HG03280 (cell line): ENCODE measurements at regions not wholly inside any gene's neighbourhood (a gene's known extent, or its start where the extent isn't known, plus 50 kb on each side); places are given as distances from the start of the nearest gene placed in this dataset.
"Not testable (repeated sequence)": the region's sequence is repeated elsewhere in the genome, so short reads cannot be mapped to it uniquely, and the experiment has no call there.

Experiments
- ATAC-seq: cut with Tn5 transposase; IDR thresholded peaks from one replicate; pipeline ENCODE4 v1.9.1; 2021; ENCODE audit warnings: mild to moderate bottlenecking, moderate library complexity; ENCODE audit not compliant: unreplicated experiment

DNA sequence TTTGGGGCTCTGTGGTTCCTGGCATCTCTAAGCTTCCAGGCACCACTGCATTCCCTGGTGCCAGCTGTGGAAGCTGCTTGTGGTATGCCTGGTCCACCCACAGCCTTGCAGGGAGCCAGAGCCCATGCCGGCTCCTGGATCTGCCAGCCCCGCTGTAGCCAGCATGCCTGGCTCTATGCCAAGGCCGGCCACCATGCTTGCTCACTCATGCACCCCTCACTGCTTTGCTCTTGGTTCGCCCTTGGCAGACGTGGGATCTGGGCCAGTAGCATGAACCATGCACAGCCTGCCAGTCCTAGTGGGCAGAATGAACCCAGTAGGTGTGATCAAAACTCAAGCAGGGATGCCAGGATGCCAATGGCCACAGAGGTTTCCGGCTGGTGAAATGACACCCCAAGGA, 634.2 kb upstream of the TMEFF2 start:
- no peak for ATAC-seq

GRCh38 chr2:192828175-192828574, 633.4 kb upstream of the TMEFF2 start:
- ATAC-seq, result no peak

DNA sequence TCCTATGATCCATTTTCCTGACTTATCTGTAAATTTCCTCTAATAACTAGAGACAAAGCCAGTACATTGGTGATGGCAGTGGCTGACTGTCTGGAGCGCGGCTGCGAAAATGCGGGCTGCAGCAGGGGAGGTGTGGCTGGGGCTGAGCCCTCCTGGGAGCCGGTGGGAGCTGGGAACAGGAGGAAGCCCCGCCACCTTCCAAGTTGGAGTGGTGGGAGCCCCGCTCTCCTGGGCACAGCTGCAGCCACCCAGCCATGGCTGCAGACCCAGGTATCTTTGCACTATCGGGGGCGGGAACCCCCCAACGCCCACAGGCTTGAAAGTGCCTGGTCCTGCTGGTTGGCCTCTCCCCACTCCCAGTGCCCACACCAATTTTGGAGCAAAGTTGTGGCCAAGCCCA, 633.0 kb upstream of the TMEFF2 start:
- no peak for ATAC-seq

GRCh38 chr2:192814376-192814775, 619.6 kb upstream of the TMEFF2 start:
- ATAC-seq, result no peak

DNA sequence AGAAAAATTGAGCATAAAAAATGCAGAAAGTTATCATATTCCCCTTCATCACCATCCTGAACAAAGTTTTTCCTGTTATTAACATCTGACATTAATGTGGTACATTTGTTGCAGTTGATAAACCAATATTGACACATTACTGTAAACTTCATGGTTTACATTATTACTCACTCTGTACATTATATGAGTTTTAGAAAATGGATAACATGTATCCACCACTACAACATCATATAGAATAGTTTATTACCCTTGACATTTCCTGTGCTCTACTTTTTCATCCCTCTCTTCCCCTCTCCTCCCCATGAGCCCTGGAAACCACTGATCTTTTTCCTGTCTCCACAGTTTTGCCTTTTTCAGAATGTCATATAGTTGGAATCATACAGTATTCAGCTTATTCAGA, 618.6 kb upstream of the TMEFF2 start:
- no peak for ATAC-seq

- no peak for ATAC-seq
Measured at GRCh38 chr2:192809173-192809572, 614.4 kb upstream of the TMEFF2 start.

DNA sequence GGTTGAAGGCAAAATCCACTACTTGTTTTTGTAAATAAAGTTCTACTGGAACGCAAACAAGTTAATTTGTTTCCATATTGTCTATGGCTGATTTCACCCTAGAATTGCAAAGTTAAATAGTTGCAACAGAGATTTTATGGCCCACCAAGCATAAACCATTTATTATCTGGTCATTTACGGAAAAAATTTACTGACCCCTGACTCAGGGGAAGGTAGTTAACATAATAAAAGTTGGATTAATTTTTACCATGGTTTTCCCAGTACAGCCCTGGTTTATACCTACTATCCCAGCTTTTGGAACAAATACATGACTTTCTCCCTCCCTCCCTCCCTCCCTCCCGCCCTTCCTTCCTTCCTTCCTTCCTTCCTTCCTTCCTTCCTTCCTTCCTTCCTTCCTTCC, 588.9 kb upstream of the TMEFF2 start:
- no peak for ATAC-seq

GRCh38 chr2:192775459-192776262, 580.9 kb upstream of the TMEFF2 start:
- ATAC-seq, result no peak

- no peak for ATAC-seq
Measured at GRCh38 chr2:192775011-192775410, 580.3 kb upstream of the TMEFF2 start.

DNA sequence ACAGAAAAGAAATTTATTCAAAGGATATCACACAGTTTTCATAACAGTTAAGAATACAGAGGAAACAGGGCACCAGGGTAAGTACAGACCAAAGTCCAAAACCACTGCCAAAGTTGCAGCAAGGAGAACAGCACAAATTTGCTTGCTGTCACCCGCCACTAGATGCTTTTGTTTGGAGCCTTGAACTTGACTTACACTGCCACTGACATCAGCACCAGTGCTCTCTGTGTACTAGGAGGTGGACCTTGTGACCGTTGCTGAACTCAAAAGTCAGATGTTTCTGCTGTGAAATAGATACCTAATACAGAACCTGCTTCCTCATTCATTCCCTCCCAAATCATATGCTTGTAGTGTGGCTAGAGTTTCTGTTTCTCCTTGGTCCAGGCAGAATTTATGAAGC, 578.3 kb upstream of the TMEFF2 start:
- no peak for ATAC-seq

GRCh38 chr2:192749611-192750200, 555.0 kb upstream of the TMEFF2 start:
- ATAC-seq, result no peak

DNA sequence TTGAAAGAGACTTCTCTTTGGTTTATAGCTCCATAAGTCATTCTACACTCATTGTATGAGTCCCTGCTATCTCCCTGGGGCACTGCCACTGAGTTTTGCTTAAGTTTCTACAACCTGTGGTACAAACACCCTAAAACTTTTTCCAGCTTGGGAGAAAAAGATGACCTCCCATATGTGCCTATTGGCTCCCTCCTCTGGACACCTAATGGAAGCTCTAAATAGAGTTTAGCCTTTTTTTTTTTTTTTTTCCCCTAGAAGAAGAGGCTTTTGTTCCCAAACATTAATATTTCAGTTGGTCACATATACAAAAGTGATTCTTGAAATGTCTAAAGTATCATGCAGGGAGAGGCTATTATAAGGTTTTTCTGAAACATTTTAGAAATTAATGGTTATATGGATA, 547.2 kb upstream of the TMEFF2 start:
- no peak for ATAC-seq

GRCh38 chr2:192735447-192735846, 540.7 kb upstream of the TMEFF2 start:
- ATAC-seq, result no peak

GRCh38 chr2:192729369-192729768, 534.6 kb upstream of the TMEFF2 start:
- no peak for ATAC-seq

GRCh38 chr2:192725991-192726390, 531.3 kb upstream of the TMEFF2 start:
- ATAC-seq, result no peak

DNA sequence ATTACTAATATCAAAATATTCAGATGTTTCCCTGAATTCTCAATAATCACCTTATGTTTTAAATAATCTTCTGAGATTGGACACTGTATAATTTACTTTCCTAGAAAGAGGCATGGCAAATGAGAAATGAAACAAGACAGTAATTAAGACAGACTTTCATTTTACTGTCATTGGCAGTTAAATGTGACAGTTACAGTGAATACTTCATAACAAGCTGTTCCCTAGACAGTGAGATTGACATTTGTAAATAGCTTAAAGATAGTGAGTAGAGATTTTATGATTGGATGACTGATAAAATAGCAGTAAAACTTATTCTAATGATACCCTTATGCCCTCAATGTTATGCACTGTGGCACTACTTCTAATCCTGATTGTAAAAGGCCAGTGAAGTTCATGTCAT, 524.9 kb upstream of the TMEFF2 start:
- no peak for ATAC-seq

- no peak for ATAC-seq
Measured at GRCh38 chr2:192718340-192718739, 523.6 kb upstream of the TMEFF2 start.

DNA sequence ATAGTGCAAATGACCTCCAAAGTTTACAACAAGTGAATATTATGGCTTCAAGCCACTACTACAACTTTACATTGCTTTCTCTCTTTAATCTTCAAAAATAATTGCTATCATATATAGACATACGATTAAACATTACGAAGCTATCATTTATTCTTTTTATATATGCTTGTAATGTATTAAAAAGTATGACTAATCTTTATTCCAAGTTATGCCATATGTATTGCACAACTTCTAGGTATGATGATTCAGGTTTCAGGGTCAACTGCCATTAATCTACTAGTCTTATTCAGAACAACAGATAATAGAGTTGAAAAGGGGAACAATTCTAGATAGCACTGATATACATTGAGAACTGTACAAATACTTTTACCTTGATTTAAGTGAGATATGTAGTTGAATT, 506.2 kb upstream of the TMEFF2 start:
- ATAC-seq, result no peak

DNA sequence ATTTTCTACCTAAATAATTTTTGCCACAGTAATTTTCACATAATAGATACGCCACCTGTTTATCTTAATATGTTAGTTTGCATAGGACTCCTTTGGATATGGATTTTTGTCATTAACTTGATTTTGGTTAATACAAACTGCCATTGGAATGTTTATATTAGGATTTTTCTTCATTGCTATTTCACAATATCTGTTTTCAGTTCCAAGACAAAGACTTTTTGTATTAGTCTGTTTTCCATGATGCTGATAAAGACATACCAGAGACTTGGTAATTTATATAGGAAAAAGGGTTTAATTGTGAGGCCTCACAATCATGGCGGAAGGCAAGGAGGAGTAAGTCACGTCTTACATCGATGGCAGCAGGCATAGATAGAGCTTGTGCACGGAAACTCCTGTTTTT, 503.1 kb upstream of the TMEFF2 start:
- no peak for ATAC-seq

DNA sequence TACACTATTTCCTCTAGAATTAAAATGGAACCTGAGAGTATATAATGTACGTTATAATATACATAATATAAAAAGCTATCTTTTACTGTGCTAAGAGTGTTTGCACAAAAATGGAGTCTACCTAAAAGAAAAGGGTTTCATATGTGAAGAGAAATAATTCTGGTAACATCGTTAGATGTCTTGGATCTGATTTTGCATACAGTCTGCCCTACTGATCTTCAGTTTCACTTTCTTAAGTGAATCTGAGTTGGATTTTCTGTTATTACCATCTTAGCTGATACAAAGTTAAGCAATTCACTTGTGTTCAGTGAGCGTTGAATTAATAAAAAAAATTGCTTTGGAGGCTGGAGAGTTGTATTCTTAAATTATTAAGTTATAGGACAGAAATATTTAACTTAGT, 502.1 kb upstream of the TMEFF2 start:
- no peak for ATAC-seq

GRCh38 chr2:192687015-192687414, 492.3 kb upstream of the TMEFF2 start:
- no peak for ATAC-seq

GRCh38 chr2:192682511-192682910, 487.8 kb upstream of the TMEFF2 start:
- not testable (repeated sequence) for ATAC-seq

GRCh38 chr2:192675681-192676080, 480.9 kb upstream of the TMEFF2 start:
- no peak for ATAC-seq
